ENCODE measurements at regions not wholly inside any gene's neighbourhood (a gene's known extent, or its start where the extent isn't known, plus 50 kb on each side); places are given as distances from the start of the nearest gene placed in this dataset.
"Not testable (repeated sequence)": the region's sequence is repeated elsewhere in the genome, so short reads cannot be mapped to it uniquely, and the experiment has no call there.

DNA sequence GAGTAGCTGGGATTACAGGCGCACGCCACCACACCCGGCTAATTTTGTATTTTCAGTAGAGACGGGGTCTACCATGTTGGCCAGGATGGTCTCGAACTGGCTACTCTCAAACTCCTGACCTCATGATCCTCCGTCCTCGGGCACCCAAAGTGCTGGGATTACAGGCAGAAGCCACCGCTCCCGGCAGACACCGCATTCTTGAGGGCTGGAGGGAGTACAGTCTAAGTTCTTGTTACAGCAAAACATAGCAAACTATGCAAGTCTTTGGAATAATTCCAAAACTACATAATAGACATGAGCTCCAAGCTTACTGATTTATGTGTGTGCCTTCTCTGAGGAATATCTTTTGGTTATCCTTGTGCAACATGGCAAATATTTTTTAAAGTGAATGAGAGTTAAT lies 299.1 kb upstream of the ZNF658 start:
- DNase-seq (ENCODE audit: low spot score), result peak; percentile 12

DNA sequence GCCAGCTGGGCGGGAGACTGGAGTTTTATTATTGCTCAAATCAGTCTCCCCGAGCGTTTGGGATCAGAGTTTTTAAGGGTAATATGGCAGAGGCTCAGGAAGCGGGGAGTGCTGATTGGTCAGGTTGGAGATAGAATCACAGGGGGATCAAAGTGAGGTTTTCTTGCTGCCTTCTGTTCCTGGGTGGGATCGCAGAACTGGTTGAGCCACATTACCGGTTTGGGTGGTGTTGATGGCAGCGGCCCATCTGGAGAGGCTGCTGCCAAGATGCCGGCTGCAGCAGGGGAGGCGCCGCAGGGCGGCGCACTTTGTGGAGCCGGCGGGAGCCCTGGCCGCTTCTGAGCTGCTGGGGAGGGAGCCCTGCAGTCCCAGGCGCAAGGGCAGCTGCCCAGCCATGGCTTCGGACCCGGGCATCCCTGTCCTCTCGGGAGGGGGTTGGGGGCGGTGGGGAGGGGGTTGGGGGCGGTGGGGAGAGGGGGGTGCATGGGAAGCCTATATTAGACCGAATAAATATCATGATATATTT lies 268.9 kb upstream of the ZNF658 start:
- not testable (repeated sequence) for DNase-seq (ENCODE audit: low spot score)

- DNase-seq (ENCODE audit: low spot score), result not testable (repeated sequence)
These were observed 252.8 kb upstream of the ZNF658 start for GRCh38 chr9:66647675-66648074.

DNA sequence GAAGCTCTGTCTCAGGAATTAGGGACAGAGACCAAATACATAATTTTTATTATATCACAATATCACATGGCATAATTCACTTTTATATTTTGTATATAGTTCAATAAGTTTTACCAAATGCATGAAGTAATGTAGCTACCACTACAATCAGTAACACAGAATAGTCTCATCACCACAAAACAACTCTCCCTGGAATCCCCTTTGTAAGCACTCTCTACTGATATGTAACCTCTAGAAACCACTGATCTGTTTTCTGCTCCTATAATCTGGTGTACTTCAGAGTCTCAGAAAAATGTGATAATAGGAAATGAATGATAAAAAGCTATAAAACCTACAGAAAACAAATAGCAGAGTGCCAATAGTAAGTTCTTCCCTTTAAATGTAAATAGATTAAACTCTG lies 210.3 kb upstream of the ZNF658 start:
- not testable (repeated sequence) for DNase-seq (ENCODE audit: low spot score)

DNA sequence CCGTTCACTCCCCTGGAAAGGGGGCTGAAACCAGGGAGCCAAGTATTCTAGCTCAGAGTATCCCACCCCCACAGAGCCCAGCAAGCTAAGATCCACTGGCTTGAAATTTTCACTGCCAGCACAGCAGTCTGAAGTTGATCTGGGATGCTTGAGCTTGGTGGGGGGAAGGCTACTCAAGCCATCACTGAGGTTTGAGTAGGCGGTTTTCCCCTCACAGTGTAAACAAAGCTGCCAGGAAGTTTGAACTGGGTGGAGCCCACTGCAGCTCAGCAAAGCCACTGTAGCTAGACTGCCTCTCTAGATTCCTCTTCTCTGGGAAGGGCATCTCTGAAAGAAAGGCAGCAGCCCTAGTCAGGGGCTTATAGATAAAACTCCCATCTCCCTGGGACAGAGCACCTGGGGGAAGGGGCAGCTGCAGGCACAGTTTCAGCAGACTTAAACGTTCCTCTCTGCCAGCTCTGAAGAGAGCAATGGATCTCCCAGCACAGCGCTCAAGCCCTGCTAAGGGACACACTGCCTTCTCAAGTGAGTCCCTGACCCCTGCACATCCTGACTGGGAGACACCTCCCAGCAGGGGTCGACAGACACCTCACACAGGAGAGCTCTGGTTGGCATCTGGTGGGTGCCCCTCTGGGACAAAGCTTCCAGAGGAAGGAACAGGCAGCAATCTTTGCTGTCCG lies 204.8 kb upstream of the ZNF658 start:
- DNase-seq (ENCODE audit: low spot score), result not testable (repeated sequence)

- not testable (repeated sequence) for DNase-seq (ENCODE audit: low spot score)
These were observed 203.0 kb upstream of the ZNF658 start for GRCh38 chr9:66697343-66698065.

DNA sequence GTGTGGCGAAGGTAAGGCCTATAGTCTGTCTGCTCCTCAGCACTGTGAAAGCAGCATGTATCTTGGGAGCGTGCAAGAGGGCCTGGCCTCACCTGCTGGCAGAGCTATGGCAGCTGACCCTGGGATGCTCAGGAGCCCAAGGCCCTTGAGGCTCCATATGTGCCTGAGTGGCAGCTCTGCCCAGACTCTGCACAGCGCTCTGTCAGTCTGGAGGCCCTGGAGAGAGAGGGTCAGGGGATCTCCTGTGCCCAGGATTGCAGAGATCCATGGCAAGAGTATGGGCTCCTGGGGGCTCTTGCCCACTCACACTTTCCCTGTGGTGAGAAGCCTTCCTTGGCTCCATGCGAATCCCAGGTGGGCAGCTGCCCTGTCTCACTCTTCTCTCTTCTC lies 202.5 kb upstream of the ZNF658 start:
- DNase-seq (ENCODE audit: low spot score), result not testable (repeated sequence)

- not testable (repeated sequence) for DNase-seq (ENCODE audit: low spot score)
These were observed 198.8 kb upstream of the ZNF658 start for GRCh38 chr9:66701411-66702377.

DNA sequence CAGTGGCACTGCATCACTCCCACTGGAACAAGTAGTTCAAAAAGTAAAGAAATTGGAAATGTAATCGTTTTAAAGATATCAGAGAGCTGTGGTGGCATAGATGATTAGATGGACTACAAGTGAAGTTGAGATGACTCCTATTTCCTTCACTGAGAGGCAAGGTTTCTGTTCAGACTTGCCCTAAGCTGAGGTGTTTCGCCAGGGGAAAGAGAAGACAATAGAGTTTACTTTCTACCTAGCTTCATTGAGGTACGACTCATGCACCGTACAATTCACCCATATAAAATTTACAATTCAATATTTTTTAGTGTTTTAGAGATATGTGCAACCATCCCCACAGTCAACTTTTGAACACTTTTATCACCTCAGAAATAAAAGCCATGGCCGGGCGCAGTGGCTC lies 189.0 kb upstream of the ZNF658 start:
- not testable (repeated sequence) for DNase-seq (ENCODE audit: low spot score)

DNA sequence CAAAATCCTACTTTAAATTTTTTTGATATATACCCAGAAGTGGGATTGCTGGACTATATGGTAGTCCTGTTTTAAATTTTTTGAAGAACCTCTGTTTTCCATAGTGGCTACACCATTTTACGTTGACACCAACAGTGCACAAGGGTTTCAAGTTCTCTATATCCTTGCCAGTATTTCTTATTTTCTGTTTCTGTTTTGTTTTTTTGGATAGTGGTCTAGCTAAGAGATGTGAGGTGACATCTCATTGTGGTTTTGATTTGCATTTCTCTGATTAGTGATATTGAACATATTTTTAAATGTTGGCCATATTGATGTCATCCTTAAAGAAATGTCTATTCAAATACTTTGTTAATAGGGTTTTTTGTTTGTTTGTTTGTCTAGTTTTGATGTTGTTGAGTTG lies 187.7 kb upstream of the ZNF658 start:
- DNase-seq (ENCODE audit: low spot score), result not testable (repeated sequence)

GRCh38 chr9:66713552-66713951 lies 187.0 kb upstream of the ZNF658 start:
- DNase-seq (ENCODE audit: low spot score), result not testable (repeated sequence)

DNA sequence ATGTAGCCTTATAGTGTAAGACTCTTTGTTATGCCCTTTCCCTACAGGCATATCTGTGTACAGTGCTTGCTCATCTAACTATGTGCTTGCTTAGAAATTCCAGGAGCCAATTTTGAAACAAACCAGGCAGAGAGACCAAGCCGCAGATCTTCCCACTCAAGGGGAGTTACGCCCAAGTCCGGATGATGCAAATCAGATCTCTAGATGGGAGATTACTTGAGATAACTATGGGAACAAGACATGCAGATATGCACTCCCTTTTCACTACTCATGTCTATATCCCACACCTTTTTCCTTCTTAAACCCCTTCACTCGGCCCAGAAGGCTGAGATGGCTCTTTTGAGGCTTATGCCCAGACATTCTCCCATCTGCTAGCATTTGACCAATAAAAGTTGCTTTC lies 179.7 kb upstream of the ZNF658 start:
- not testable (repeated sequence) for DNase-seq (ENCODE audit: low spot score)

- not testable (repeated sequence) for DNase-seq (ENCODE audit: low spot score)
These were observed 173.0 kb upstream of the ZNF658 start for GRCh38 chr9:66727540-66727939.

DNA sequence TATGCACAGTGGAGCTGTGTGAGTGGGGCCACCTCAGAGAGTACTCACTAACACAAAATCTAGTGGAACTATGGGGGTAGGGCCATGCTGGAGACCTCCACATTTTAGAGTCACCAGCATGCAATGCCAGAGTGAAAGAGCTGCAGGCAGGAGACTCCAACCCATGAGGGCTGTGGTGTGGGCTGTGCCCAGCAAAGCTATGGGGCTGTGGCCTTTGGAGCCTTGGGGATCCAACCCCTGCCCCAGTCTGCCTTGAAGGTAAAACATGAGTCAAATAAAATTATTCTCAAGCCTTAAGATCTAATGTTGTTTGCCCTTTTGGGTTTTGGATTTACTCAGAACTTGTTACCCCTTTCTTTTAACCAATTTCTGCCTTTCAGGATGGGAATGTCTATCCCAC lies 163.8 kb upstream of the ZNF658 start:
- not testable (repeated sequence) for DNase-seq (ENCODE audit: low spot score)

- not testable (repeated sequence) for DNase-seq (ENCODE audit: low spot score)
These were observed 162.1 kb upstream of the ZNF658 start for GRCh38 chr9:66738418-66738817.

- DNase-seq (ENCODE audit: low spot score), result not testable (repeated sequence)
These were observed 160.4 kb upstream of the ZNF658 start for GRCh38 chr9:66740136-66740535.

- DNase-seq (ENCODE audit: low spot score), result not testable (repeated sequence)
These were observed 154.7 kb upstream of the ZNF658 start for GRCh38 chr9:66745846-66746245.

DNA sequence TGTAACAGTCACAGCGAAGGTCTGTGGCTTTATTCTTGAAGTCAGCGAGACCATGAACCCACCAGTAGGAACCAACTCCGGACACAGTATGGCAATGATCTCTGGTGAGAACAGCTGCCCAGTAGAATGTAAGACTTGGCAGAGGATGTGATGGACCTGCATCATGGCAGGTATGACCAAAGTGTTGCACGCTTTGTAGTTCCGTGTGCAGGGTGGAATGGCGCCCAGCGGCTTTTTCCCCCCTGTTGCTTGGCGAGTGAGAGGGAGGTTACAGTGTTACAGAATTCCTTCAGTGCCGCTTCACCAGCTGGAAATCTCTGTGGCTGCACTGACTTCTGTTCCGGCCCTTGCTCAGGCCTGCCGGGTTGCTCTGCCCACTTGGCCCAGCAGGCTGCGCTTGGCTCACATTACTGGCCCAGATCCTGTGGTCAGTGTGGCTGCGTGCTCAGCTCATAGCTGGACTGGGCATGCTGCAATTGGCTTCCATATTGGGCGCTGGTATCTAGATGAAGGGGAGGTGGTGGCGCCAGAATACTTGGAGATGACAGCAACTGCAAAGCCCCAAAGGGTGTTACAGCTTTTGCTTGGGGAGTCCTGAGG lies 148.1 kb upstream of the ZNF658 start:
- DNase-seq (ENCODE audit: low spot score), result peak; percentile 11

DNA sequence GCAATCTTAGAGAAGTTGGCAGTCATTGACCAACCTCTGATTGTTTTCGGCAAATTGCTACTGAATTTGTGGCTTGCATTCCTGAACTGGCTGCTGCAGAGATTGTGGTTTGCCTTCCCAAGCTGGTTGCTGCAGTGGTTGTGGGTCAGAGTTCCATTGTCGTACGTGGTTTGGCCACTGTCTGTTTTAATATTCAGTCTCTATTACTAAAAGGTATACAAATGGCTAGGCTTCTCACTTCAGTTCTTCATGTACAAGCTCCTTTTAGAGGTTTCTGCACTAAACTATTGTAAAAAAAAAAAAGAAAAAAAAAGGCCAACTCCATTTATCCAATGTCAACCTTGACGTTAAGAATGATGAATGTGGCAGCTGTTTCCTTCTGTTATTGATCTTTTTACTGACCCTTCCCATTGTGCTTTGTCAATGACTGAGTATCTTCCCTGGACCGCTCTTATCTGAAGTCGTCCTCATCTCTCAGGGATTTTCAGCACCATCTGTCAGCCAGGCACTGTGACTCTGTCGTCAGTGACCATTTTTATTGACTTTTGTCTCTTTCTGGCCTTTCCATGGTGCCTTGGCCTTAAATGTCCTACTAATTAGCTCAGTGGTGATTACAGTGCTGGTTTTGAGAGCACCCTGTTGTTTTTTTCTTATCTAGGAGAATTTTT lies 140.6 kb upstream of the ZNF658 start:
- DNase-seq (ENCODE audit: low spot score), result not testable (repeated sequence)

GRCh38 chr9:66764799-66765493 lies 135.6 kb upstream of the ZNF658 start:
- DNase-seq (ENCODE audit: low spot score), result not testable (repeated sequence)

Data from ecto neural progenitor cell (in vitro differentiated cells).